Naive B cell (primary cell): ENCODE measurements at regions not wholly inside any gene's neighbourhood (a gene's known extent, or its start where the extent isn't known, plus 50 kb on each side); places are given as distances from the start of the nearest gene placed in this dataset.
"Not testable (repeated sequence)": the region's sequence is repeated elsewhere in the genome, so short reads cannot be mapped to it uniquely, and the experiment has no call there.

Experiments
- ATAC-seq, 2 donors: fragments of 150-1000 bp; cut with Tn5 transposase; 2 replicates each; pipeline ENCODE4 v1.10.0; 2021; ENCODE audit warnings: low read depth in 2 of 2, mild to moderate bottlenecking in 2 of 2, moderate library complexity in 2 of 2
- DNase-seq: peaks from one replicate; pipeline ENCODE4 v3.0.0; 2022
- H3K27ac Mint-ChIP-seq, 6 donors: one replicate each; pipeline ENCODE4 v1.8.0; 2020 to 2022; ENCODE audit warnings: mild to moderate bottlenecking in 6 of 6, mixed read lengths in 6 of 6, moderate library complexity in 5 of 6, inconsistent platforms in 2 of 6
- H3K27me3 Mint-ChIP-seq, 3 donors: one replicate each; pipeline ENCODE4 v1.8.0; 2021 to 2022; ENCODE audit warnings: mixed read lengths in 3 of 3, mild to moderate bottlenecking in 1 of 3
- H3K36me3 Mint-ChIP-seq, 2 donors: one replicate each; pipeline ENCODE4 v1.8.0; 2020 to 2022; ENCODE audit warnings: mixed read lengths in 2 of 2, inconsistent platforms in 1 of 2, mild to moderate bottlenecking in 1 of 2
- H3K4me1 Mint-ChIP-seq, 3 donors: one replicate each; pipeline ENCODE4 v1.8.0; 2020 to 2022; ENCODE audit warnings: mixed read lengths in 3 of 3, inconsistent platforms in 1 of 3, mild to moderate bottlenecking in 1 of 3, moderate library complexity in 1 of 3
- H3K4me3 Mint-ChIP-seq, 8 donors: one replicate each; pipeline ENCODE4 v1.8.0; 2020 to 2022; ENCODE audit warnings: mild to moderate bottlenecking in 8 of 8, mixed read lengths in 8 of 8, moderate library complexity in 8 of 8, inconsistent platforms in 2 of 8
- H3K9me3 Mint-ChIP-seq, 7 donors: one replicate each; pipeline ENCODE4 v1.8.0; 2020 to 2022; ENCODE audit warnings: mixed read lengths in 7 of 7, mild to moderate bottlenecking in 5 of 7, inconsistent platforms in 2 of 7, moderate library complexity in 1 of 7

DNA sequence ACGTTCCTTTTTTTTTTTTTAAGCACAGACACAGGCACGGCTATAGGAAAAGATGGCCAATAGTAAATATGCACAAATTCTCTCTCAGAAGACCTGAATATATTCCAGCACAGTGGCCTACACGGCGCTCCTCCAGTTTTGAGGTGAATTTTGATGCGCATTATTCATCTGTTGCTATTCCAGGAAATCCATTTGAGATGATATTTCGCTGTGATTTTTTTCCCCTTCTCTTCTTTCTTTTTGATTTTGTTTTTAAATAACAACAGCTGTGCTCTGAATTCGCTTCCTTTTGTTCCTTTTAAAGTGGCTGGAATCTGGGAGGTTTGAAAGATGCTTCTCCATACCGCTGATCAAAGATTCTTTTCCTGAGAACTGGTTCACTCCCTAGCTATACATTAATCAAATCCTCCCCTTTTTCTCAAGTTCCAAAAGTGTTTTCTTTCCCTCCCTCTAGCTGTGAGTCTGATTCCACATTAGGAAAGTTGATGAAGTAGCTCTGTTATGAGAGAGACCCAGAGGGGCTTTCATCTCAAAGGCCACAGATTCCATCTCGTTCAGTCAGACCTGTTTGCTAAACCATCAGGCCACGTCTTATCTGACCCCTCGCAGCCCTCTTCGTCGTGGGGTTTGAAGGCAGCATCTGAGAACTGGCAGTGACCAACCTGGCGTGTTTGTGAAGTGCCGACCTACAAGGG, 602.7 kb upstream of the NRP1 start:
- Mint-ChIP-seq H3K27ac (no peak overlapping the region), H3K27me3 (no peaks in the 10 kb centered on the region), H3K9me3 (peaks cover 0 to 4% (median 0%) of the 10 kb centered on the region in 7 donors), H3K36me3 (no peaks in the 10 kb centered on the region), H3K4me3 (no peak overlapping the region), H3K4me1 (no peaks in the 10 kb centered on the region)
- DNase-seq = no peak
- ATAC-seq = no peak

DNA sequence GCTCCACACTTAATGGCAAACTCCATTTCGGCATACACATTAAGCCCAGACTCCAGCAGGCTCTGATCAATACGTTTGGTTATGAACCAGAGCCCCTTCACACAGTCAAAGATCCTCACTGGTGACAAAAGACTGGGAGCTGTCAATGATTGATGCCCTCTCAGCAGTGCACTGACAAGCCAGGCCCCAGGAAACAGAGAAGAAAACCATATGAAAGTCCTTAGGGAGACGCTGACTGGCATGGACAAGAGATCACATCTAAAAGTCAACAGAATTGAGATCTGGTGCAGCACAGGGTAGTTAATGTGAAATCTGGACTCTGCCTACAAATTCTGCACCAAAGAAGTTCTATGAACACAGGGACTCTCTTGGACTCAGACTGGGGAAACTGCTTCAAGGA, 600.9 kb upstream of the NRP1 start:
- no peak for ATAC-seq
- Mint-ChIP-seq H3K9me3 (peaks cover 0 to 2% (median 0%) of the 10 kb centered on the region in 7 donors), H3K27ac (no peak overlapping the region), H3K4me1 (no peaks in the 10 kb centered on the region), H3K27me3 (no peaks in the 10 kb centered on the region), H3K4me3 (no peak overlapping the region), H3K36me3 (no peaks in the 10 kb centered on the region)
- DNase-seq = no peak

DNA sequence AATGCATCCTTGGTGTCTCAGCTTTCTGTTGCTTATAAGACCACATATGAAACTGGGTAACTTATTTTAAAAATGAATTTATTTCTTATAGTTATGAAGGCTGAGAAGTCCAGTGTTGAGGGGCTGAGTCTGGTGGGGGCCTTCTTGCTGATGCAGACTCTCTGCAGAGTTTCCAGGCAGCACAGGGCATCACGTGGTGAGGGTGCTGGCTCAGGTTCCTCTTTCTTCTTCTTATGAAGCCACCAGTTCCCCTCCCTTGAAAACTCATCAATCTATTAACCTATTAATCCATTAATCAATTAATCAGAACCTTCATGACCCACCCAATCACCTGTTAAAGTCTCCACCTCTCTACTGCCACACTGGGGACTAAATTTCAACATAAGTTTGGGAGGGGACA, 595.6 kb upstream of the NRP1 start:
- H3K4me3 Mint-ChIP-seq = no peak overlapping the region
- H3K36me3 Mint-ChIP-seq = no peaks in the 10 kb centered on the region
- H3K27ac Mint-ChIP-seq = no peak overlapping the region
- H3K4me1 Mint-ChIP-seq = no peaks in the 10 kb centered on the region
- ATAC-seq (no peak), DNase-seq (no peak)
- peaks cover 0 to 7% (median 0%) of the 10 kb centered on the region in 7 donors for H3K9me3 Mint-ChIP-seq
- no peaks in the 10 kb centered on the region for H3K27me3 Mint-ChIP-seq

DNA sequence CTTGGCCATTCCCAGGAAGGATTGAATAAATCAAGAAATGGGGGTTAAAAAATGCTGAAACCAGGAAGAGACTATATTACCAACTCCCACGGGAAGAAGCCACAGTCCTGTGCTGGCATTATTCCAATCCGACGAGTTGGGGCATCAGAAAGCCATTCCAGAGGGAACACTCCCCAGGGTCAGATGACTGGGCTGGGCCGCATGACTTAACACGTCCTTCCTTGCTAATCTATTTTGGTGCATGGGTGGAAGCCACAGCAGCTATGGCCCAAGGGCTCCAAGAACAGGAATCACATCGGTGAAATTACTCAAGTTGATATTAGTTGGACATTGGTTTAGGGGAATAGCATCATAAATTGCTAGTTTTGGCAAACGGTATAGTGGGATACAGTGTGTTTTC, 592.9 kb upstream of the NRP1 start:
- Mint-ChIP-seq H3K27me3 (no peaks in the 10 kb centered on the region), H3K4me1 (no peaks in the 10 kb centered on the region), H3K9me3 (peaks cover 0 to 7% (median 3%) of the 10 kb centered on the region in 7 donors), H3K36me3 (no peaks in the 10 kb centered on the region), H3K27ac (no peak overlapping the region), H3K4me3 (no peak overlapping the region)
- no peak for DNase-seq
- ATAC-seq = no peak

DNA sequence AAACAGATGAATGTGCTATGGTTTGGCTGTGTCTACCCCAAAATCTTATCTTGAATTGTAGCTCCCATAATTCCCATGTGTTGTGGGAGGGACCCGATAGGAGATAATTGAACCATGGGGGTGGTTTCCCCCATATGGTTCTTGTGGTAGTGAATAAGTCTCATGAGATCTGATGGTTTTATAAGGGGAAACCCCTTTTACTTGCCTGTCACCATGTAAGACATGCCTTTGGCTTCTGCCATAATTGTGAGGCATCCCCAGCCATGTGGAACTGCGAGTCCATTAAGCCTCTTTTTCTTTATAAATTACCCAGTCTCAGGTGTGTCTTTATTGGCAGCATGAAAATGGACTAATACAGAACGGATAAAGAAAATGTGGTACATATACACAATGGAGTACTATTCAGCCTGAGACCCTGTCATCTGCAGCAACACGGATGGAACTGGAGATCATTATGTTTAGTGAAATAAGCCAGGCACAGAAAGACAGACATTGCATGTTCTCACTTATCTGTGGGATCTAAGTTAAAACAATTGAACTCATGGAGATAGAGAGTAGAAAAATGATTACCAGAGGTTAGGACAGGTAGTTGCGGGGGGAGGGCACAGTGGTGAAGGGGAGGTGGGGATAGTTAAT, 587.6 kb upstream of the NRP1 start:
- Mint-ChIP-seq H3K27me3 (peaks cover 0 to 14% (median 0%) of the 10 kb centered on the region in 3 donors), H3K4me1 (no peaks in the 10 kb centered on the region)

DNA sequence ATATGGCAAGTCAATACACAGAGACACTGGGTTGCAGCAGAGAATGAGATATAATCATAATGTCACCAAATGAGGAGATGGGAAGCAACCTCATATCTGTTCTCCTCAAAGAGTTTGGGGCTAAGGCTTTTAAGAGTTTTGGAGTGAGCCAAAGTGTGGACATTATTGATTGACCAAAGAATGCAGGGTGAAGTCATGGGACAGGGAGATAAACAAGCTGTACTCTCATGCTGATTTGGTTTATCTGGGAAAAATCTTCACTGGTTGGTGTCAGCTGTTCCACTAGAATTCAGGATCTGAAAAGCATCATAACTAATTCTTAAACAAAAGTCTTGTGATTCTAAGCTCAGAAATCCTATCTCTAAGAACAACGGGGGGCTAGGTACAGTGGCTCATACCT, 585.9 kb upstream of the NRP1 start:
- Mint-ChIP-seq H3K4me1 (no peaks in the 10 kb centered on the region), H3K27me3 (peaks cover 0 to 14% (median 0%) of the 10 kb centered on the region in 3 donors), H3K4me3 (no peak overlapping the region), H3K27ac (no peak overlapping the region), H3K36me3 (no peaks in the 10 kb centered on the region), H3K9me3 (peaks cover 4 to 7% (median 5%) of the 10 kb centered on the region in 7 donors)
- ATAC-seq (no peak), DNase-seq (no peak)

More for the DNA sequence above, 587.6 kb upstream of the NRP1 start:
- DNase-seq = no peak
- Mint-ChIP-seq H3K9me3 (peaks cover 4 to 9% (median 6%) of the 10 kb centered on the region in 7 donors), H3K27ac (no peak overlapping the region), H3K36me3 (no peaks in the 10 kb centered on the region), H3K4me3 (no peak overlapping the region)
- ATAC-seq = no peak

DNA sequence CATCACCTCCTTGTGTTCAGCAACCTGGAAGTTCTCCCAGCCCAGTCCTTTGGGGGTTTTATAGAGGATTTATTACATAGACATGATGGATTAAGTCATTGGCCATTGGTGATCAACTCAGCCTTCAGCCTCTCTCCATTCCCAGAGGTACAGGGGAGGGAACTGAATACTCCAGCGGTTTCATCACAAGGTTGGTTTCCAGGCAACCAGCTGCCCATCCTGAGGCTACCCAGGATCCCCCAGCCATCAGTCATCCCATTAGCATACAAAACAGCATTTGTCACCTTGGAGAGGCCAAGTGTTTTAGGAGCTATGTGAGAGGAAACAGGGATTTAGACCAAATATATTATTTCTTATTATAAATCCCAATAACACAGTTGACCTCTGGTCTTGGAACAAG, 584.8 kb upstream of the NRP1 start:
- no peaks in the 10 kb centered on the region for H3K4me1 Mint-ChIP-seq
- H3K4me3 Mint-ChIP-seq = no peak overlapping the region
- ATAC-seq (no peak), DNase-seq (no peak)
- H3K9me3 Mint-ChIP-seq = peaks cover 4 to 7% (median 5%) of the 10 kb centered on the region in 7 donors
- no peak overlapping the region for H3K27ac Mint-ChIP-seq
- peaks cover 0 to 14% (median 0%) of the 10 kb centered on the region in 3 donors for H3K27me3 Mint-ChIP-seq
- no peaks in the 10 kb centered on the region for H3K36me3 Mint-ChIP-seq

DNA sequence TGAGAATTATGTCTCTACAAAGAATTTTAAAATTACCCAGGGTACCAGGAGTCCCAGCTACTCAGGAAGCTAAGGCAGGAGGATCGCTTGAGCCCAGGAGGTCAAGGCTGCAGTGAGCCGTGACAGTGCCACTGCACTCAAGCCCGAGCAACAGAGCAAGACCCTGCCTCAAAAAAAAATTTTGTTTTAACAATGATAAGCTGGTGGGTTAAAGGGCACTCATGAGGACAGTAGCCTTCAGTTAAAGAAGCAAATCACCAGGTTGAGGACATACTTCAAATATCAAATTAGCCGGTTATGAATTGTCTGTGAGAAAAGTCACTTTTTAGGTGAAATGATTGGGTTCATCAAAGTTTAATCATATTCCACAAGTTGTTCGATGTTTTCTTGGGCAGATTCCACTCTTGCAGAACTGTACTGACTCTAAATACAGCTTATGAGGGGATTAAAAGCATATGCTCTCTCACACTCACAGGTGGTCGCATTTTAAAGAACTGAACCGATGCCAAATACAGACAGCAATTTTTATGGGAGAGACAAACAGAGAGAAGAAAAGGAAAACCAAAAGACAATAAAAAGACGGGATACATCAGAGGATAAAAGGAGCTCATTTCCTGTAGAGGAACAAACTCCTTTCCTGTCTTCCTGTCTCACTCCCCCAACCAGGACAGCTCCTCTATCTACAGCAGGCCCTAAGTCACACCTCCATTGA, 582.8 kb upstream of the NRP1 start:
- ATAC-seq (no peak), DNase-seq (no peak)
- Mint-ChIP-seq H3K36me3 (no peaks in the 10 kb centered on the region), H3K27me3 (peaks cover 0 to 18% (median 0%) of the 10 kb centered on the region in 3 donors), H3K9me3 (peaks cover 2 to 10% (median 5%) of the 10 kb centered on the region in 7 donors), H3K4me3 (no peak overlapping the region), H3K27ac (no peak overlapping the region), H3K4me1 (no peaks in the 10 kb centered on the region)

DNA sequence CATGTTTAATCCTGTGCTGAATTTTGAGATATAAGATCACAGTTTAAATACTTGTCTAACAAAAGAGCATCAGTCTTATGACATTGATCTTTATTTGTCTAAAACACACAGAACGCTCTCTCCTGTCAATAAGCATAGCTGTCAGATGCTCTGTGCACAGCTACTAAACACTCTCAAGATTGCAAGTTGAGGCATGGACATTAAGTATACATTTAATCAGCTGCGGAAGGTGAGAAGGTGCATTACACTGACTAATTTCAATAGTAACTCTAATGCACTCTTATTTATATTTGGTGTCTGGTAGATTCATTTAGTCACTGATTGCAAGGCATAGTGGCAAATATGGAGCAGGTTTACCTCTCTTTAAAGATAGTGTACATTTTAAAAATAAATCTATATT, 580.3 kb upstream of the NRP1 start:
- peaks cover 0 to 18% (median 0%) of the 10 kb centered on the region in 3 donors for H3K27me3 Mint-ChIP-seq
- H3K4me1 Mint-ChIP-seq = no peaks in the 10 kb centered on the region
- no peak overlapping the region for H3K27ac Mint-ChIP-seq
- ATAC-seq = no peak
- H3K9me3 Mint-ChIP-seq = peaks cover 0 to 9% (median 4%) of the 10 kb centered on the region in 7 donors
- H3K4me3 Mint-ChIP-seq = no peak overlapping the region
- no peaks in the 10 kb centered on the region for H3K36me3 Mint-ChIP-seq
- no peak for DNase-seq

DNA sequence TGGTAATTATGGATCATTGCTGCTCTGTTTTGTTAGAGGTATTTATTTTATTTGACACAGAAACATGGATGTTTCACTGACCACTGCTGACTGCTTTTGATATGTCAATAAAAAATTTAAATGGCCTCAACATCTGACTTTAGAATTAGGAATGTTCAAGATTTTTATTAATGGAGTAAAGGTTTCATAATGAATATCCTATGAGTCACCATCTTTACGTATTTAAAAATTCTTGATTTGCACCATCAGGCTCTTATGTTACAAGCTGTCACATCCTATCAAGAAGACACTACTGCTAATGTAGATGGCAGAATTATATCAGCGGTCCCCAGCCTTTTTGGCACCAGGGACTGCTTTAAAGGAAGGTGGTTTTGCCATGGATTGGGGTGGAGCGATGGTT, 578.7 kb upstream of the NRP1 start:
- DNase-seq (no peak), ATAC-seq (no peak)
- no peaks in the 10 kb centered on the region for H3K4me1 Mint-ChIP-seq
- peaks cover 0 to 9% (median 4%) of the 10 kb centered on the region in 7 donors for H3K9me3 Mint-ChIP-seq
- no peak overlapping the region for H3K27ac Mint-ChIP-seq
- H3K36me3 Mint-ChIP-seq = no peaks in the 10 kb centered on the region
- peaks cover 0 to 10% (median 0%) of the 10 kb centered on the region in 3 donors for H3K27me3 Mint-ChIP-seq
- H3K4me3 Mint-ChIP-seq = no peak overlapping the region

DNA sequence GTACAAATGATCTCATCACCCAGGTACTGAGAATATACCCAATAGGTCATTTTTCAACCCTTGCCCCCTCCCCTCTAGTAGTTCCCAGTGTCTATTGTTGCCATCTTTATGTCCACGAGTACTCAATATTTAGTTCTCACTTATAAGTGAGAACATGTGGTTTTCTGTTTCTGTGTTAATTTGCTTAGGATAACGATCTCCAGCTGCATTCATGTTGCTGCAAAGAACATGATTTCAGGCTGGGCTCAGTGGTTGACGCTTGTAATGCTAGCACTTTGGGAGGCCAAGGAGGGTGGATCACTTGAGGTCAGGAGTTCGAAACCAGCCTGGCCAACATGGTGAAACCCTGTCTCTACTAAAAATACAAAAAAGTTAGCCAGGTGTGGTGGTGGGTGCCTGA, 575.0 kb upstream of the NRP1 start:
- not testable (repeated sequence) for DNase-seq

DNA sequence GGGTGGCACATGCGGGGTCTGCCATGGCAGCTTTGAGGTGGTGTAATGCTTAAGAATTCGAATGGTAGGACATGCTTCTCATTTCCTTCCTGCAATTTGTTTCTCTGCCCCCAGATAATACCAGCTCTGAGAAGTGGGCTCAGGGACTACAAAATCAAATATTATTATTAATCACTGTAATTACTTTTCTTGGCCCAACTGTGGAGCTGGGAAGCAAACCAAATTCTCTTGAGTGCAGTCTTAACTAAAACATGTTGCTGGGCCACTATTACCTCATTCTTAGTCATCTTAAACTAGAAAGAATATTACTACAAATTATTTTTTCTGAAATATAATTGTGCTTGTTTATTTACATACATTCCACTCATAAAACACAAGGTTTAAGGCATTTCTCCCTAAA, 566.7 kb upstream of the NRP1 start:
- Mint-ChIP-seq H3K9me3 (peaks cover 0 to 8% (median 4%) of the 10 kb centered on the region in 7 donors), H3K27me3 (peaks cover 0 to 3% (median 0%) of the 10 kb centered on the region in 3 donors), H3K36me3 (no peaks in the 10 kb centered on the region), H3K4me1 (no peaks in the 10 kb centered on the region), H3K27ac (no peak overlapping the region), H3K4me3 (no peak overlapping the region)
- ATAC-seq (no peak), DNase-seq (no peak)

More for the DNA sequence above, 575.0 kb upstream of the NRP1 start:
- not testable (repeated sequence) for H3K36me3 Mint-ChIP-seq, H3K4me1 Mint-ChIP-seq, H3K4me3 Mint-ChIP-seq, H3K27me3 Mint-ChIP-seq, H3K9me3 Mint-ChIP-seq, ATAC-seq, H3K27ac Mint-ChIP-seq

DNA sequence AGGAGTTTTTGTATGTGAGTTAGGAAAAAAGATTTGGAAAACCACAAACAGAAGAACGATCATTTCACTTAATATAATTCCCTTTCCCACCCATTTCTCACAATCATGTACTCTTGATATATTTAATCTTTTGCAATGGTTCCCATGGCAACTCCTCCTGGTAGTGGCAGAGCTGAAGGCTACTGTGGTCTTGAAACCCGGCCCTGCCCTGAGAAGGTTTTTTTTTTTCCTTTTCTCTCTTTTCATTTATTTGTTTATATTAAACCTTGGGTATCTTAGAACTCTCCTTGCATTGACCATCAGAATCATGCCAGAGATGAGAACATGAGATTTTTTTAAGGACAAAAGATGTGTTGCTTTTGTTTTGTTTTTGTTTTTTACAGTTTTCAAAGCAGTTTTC, 566.1 kb upstream of the NRP1 start:
- no peak overlapping the region for H3K4me3 Mint-ChIP-seq
- H3K36me3 Mint-ChIP-seq = no peaks in the 10 kb centered on the region
- no peak for ATAC-seq
- peaks cover 0 to 8% (median 4%) of the 10 kb centered on the region in 7 donors for H3K9me3 Mint-ChIP-seq
- no peaks in the 10 kb centered on the region for H3K4me1 Mint-ChIP-seq
- peaks cover 0 to 3% (median 0%) of the 10 kb centered on the region in 3 donors for H3K27me3 Mint-ChIP-seq
- H3K27ac Mint-ChIP-seq = no peak overlapping the region
- DNase-seq = no peak
